AG04450 (cell line): ENCODE measurements at regions not wholly inside any gene's neighbourhood (a gene's known extent, or its start where the extent isn't known, plus 50 kb on each side); places are given as distances from the start of the nearest gene placed in this dataset.

Experiments
- CTCF ChIA-PET: fragments of 300-600, 350-600 bp; formaldehyde crosslinking; extraction: SDS; loops from one replicate; lab custom pipeline; 2022; ENCODE audit warnings: antibody characterized with exemption, inconsistent platforms; lab: Charles Lee
- POLR2A ChIA-PET: fragments of 350-600 bp; formaldehyde crosslinking; extraction: SDS; loops from one replicate; lab custom pipeline; 2021; ENCODE audit warnings: antibody characterized with exemption, inconsistent platforms; lab: Yijun Ruan, JAX
- DNase-seq: peaks from one replicate; pipeline ENCODE4 v3.0.0-alpha.2; 2011; ENCODE audit warnings: low read depth, low spot score
- H3K27ac ChIP-seq: one replicate; pipeline ENCODE4 v1.5.1; 2012; ENCODE audit warnings: low read depth, low read length, control low read depth
- H3K27me3 ChIP-seq: one replicate; pipeline ENCODE4 v1.6.0; 2012; ENCODE audit warnings: low read length; ENCODE audit not compliant: control insufficient read depth, insufficient read depth
- H3K4me3 ChIP-seq: 2 replicates; pipeline ENCODE4 v1.5.1; 2011; ENCODE audit warnings: mild to moderate bottlenecking, low read depth, low read length, control low read depth
- H3K9me3 ChIP-seq: 2 replicates; pipeline ENCODE4 v1.5.1; 2012; ENCODE audit warnings: low read length; ENCODE audit not compliant: control insufficient read depth, insufficient read depth
- CTCF ChIP-seq: IDR thresholded peaks from 2 replicates; pipeline ENCODE4 v1.5.1; 2011; ENCODE audit warnings: low read depth, low read length, control low read depth, inconsistent platforms

GRCh38 chr5:92998456-92998855 lies 582.6 kb downstream of the NR2F1-AS1 start:
- Histone ChIP-seq H3K9me3 (no peaks in the 10 kb centered on the region), H3K27me3 (no peaks in the 10 kb centered on the region), H3K27ac (peak overlapping the region; percentile 47), H3K4me3 (peak overlapping the region; percentile 37)
- CTCF ChIA-PET, result interaction anchor here (0.7 kb wide), 1 partner anchor 601 kb away, joined by 3 read pairs; no protein-coding TSS in a partner anchor
- no peak for TF ChIP-seq CTCF
- POLR2A ChIA-PET, result no interaction called here
- DNase-seq, result peak; percentile 7

- DNase-seq, result no peak
- Histone ChIP-seq H3K27me3 (no peaks in the 10 kb centered on the region), H3K9me3 (no peaks in the 10 kb centered on the region), H3K4me3 (no peak overlapping the region), H3K27ac (no peak overlapping the region)
- ChIA-PET CTCF (no interaction called here), POLR2A (no interaction called here)
- no peak for TF ChIP-seq CTCF
Measured at GRCh38 chr5:92994392-92994791, 586.6 kb downstream of the NR2F1-AS1 start.

- TF ChIP-seq CTCF, result no peak
- ChIA-PET CTCF (interaction anchor here (1.0 kb wide), 1 partner anchor 105 kb away, joined by 3 read pairs; no protein-coding TSS in a partner anchor), POLR2A (no interaction called here)
- no peak for DNase-seq
- no peaks in the 10 kb centered on the region for H3K9me3 ChIP-seq
- H3K27ac ChIP-seq, result no peak overlapping the region
- no peaks in the 10 kb centered on the region for H3K27me3 ChIP-seq
- no peak overlapping the region for H3K4me3 ChIP-seq
Measured at GRCh38 chr5:92992073-92992472, 588.9 kb downstream of the NR2F1-AS1 start.

- Histone ChIP-seq H3K4me3 (no peak overlapping the region), H3K27ac (no peak overlapping the region), H3K9me3 (no peaks in the 10 kb centered on the region), H3K27me3 (no peaks in the 10 kb centered on the region)
- CTCF ChIA-PET, result interaction anchor here (1.0 kb wide), 1 partner anchor 104 kb away, joined by 3 read pairs; no protein-coding TSS in a partner anchor
- POLR2A ChIA-PET, result no interaction called here
- no peak for DNase-seq
- no peak for TF ChIP-seq CTCF
Measured at GRCh38 chr5:92991581-92992067, 589.4 kb downstream of the NR2F1-AS1 start.

GRCh38 chr5:92990771-92991170 lies 590.2 kb downstream of the NR2F1-AS1 start:
- Histone ChIP-seq H3K27me3 (no peaks in the 10 kb centered on the region), H3K4me3 (no peak overlapping the region), H3K27ac (no peak overlapping the region), H3K9me3 (no peaks in the 10 kb centered on the region)
- DNase-seq, result no peak
- ChIA-PET POLR2A (no interaction called here), CTCF (no interaction called here)
- no peak for TF ChIP-seq CTCF
